Astrocyte of the cerebellum (primary cell): ENCODE measurements at regions not wholly inside any gene's neighbourhood (a gene's known extent, or its start where the extent isn't known, plus 50 kb on each side); places are given as distances from the start of the nearest gene placed in this dataset.

Experiments
- DNase-seq: peaks from one replicate; pipeline ENCODE4 v3.0.0-alpha.2; 2011; ENCODE audit warnings: low read depth
- H3K4me3 ChIP-seq: 2 replicates; pipeline ENCODE4 v1.5.1; 2011; ENCODE audit warnings: mild to moderate bottlenecking, low read depth, low read length, moderate library complexity
- CTCF ChIP-seq: IDR thresholded peaks from 2 replicates; pipeline ENCODE4 v1.5.1; 2012; ENCODE audit warnings: low read length, low read depth, moderate library complexity, mild to moderate bottlenecking; ENCODE audit errors: missing control alignments
- in situ Hi-C: cut with HindIII; loops from 2 replicates; pipeline ENCODE4 v1.10.0; 2017; ENCODE audit warnings: low sequenced_read_pairs

- no peak for DNase-seq
- no peak overlapping the region for H3K4me3 ChIP-seq
- TF ChIP-seq CTCF: no peak
- in situ Hi-C loops: no loop called here
Observed at GRCh38 chr16:86965331-86965730, 351.9 kb downstream of the C16orf95 start.

- in situ Hi-C loops: no loop called here
- TF ChIP-seq CTCF: no peak
- no peak for DNase-seq
- no peak overlapping the region for H3K4me3 ChIP-seq
Observed at GRCh38 chr16:86965840-86966550, 351.2 kb downstream of the C16orf95 start.

GRCh38 chr16:86966777-86967176 is 350.4 kb downstream of the C16orf95 start:
- TF ChIP-seq CTCF: no peak
- DNase-seq: no peak
- in situ Hi-C loops: no loop called here
- no peak overlapping the region for H3K4me3 ChIP-seq

- TF ChIP-seq CTCF: no peak
- DNase-seq: no peak
- H3K4me3 ChIP-seq: no peak overlapping the region
- in situ Hi-C loops: no loop called here
Observed at GRCh38 chr16:86968866-86969265, 348.3 kb downstream of the C16orf95 start.

- TF ChIP-seq CTCF: no peak
- no peak for DNase-seq
- H3K4me3 ChIP-seq: no peak overlapping the region
- in situ Hi-C loops: no loop called here
Observed at GRCh38 chr16:86969716-86970115, 347.5 kb downstream of the C16orf95 start.

- DNase-seq: no peak
- H3K4me3 ChIP-seq: no peak overlapping the region
- in situ Hi-C loops: no loop called here
- TF ChIP-seq CTCF: no peak
Observed at GRCh38 chr16:86970279-86970678, 346.9 kb downstream of the C16orf95 start.

- in situ Hi-C loops: no loop called here
- no peak overlapping the region for H3K4me3 ChIP-seq
- no peak for DNase-seq
- no peak for TF ChIP-seq CTCF
Observed at GRCh38 chr16:86970726-86971125, 346.5 kb downstream of the C16orf95 start.
